ENCODE measurements at regions not wholly inside any gene's neighbourhood (a gene's known extent, or its start where the extent isn't known, plus 50 kb on each side); places are given as distances from the start of the nearest gene placed in this dataset.

DNA sequence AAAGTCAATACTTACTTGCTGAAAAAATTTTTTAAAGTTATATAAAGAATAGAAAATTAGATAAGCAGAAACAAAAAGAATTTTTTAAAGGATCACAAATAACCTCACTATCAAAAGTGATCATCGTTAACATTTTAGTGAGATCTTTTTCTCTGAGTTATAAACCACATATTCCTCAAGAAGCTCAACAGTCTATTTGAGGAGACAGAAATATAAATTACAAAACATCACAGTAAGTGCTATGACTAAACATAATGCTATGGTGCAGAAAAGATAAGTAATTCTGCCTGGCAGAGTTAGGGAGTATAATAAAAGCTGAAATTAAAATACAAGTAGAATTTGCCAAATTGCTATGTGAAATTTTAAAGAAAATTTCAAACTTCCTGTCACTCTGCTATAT lies 226.7 kb downstream of the LMBRD1 start:
- TF ChIP-seq POU2F2 (IDR thresholded peaks at IDR 0.05; ENCODE audit: low read depth, low read length) (no peak), POLR2AphosphoS5 (IDR thresholded peaks at IDR 0.05; ENCODE audit: low read depth, low read length) (no peak)
